Loucy (cell line): ENCODE measurements at regions not wholly inside any gene's neighbourhood (a gene's known extent, or its start where the extent isn't known, plus 50 kb on each side); places are given as distances from the start of the nearest gene placed in this dataset.

Experiments
- CTCF ChIP-seq: fragments of 200-600 bp; sonication (generic); conservative IDR thresholded peaks from 2 replicates; pipeline ENCODE4 v1.5.1; 2014; ENCODE audit warnings: mild to moderate bottlenecking, antibody characterized with exemption, low read length
- EZH2phosphoT487 ChIP-seq: fragments of 200-600 bp; IDR thresholded peaks from 2 replicates; pipeline ENCODE4 v1.6.1; 2018; ENCODE audit warnings: antibody characterized with exemption, mild to moderate bottlenecking, moderate library complexity, borderline replicate concordance

GRCh38 chr6:120451508-120451907, 882.8 kb downstream of the TBC1D32 start:
- no peak for TF ChIP-seq CTCF
- TF ChIP-seq EZH2phosphoT487 = no peak
